ENCODE measurements at regions not wholly inside any gene's neighbourhood (a gene's known extent, or its start where the extent isn't known, plus 50 kb on each side); places are given as distances from the start of the nearest gene placed in this dataset.

GRCh38 chr6:100176311-100176950, 182.4 kb upstream of the MCHR2 start:
- no peak for DNase-seq

GRCh38 chr6:100175814-100176310, 181.8 kb upstream of the MCHR2 start:
- DNase-seq = no peak

GRCh38 chr6:100173211-100173610, 179.2 kb upstream of the MCHR2 start:
- no peak for DNase-seq

- DNase-seq = no peak
These were observed 178.3 kb upstream of the MCHR2 start for GRCh38 chr6:100172322-100172713.

GRCh38 chr6:100171533-100172321, 177.7 kb upstream of the MCHR2 start:
- DNase-seq = no peak

GRCh38 chr6:100168148-100168547, 174.1 kb upstream of the MCHR2 start:
- no peak for DNase-seq

- DNase-seq = no peak
These were observed 173.6 kb upstream of the MCHR2 start for GRCh38 chr6:100167585-100167984.

GRCh38 chr6:100166956-100167355, 172.9 kb upstream of the MCHR2 start:
- no peak for DNase-seq

- no peak for DNase-seq
These were observed 171.4 kb upstream of the MCHR2 start for GRCh38 chr6:100165442-100165841.

- DNase-seq = no peak
These were observed 169.0 kb upstream of the MCHR2 start for GRCh38 chr6:100163035-100163434.

GRCh38 chr6:100161782-100162365, 167.9 kb upstream of the MCHR2 start:
- DNase-seq = no peak

GRCh38 chr6:100160930-100161329, 166.9 kb upstream of the MCHR2 start:
- DNase-seq = peak; percentile 67

GRCh38 chr6:100155141-100155540, 161.1 kb upstream of the MCHR2 start:
- DNase-seq = no peak

- DNase-seq = no peak
These were observed 159.7 kb upstream of the MCHR2 start for GRCh38 chr6:100153636-100154275.

GRCh38 chr6:100152201-100152600, 158.2 kb upstream of the MCHR2 start:
- DNase-seq = no peak

GRCh38 chr6:100144991-100145390, 151.0 kb upstream of the MCHR2 start:
- DNase-seq = no peak

- DNase-seq = no peak
These were observed 144.5 kb upstream of the MCHR2 start for GRCh38 chr6:100138346-100139022.

- DNase-seq = no peak
These were observed 143.7 kb upstream of the MCHR2 start for GRCh38 chr6:100137759-100138158.

GRCh38 chr6:100136590-100136989, 142.6 kb upstream of the MCHR2 start:
- no peak for DNase-seq

GRCh38 chr6:100135977-100136376, 142.0 kb upstream of the MCHR2 start:
- no peak for DNase-seq

- no peak for DNase-seq
These were observed 140.7 kb upstream of the MCHR2 start for GRCh38 chr6:100134703-100135102.

GRCh38 chr6:100134297-100134696, 140.3 kb upstream of the MCHR2 start:
- no peak for DNase-seq

GRCh38 chr6:100132005-100132404, 138.0 kb upstream of the MCHR2 start:
- no peak for DNase-seq

Data from NCI-H524 treated with DMSO at 0.1 percent for 48 hours (cell line).